ENCODE measurements at regions not wholly inside any gene's neighbourhood (a gene's known extent, or its start where the extent isn't known, plus 50 kb on each side); places are given as distances from the start of the nearest gene placed in this dataset.

DNA sequence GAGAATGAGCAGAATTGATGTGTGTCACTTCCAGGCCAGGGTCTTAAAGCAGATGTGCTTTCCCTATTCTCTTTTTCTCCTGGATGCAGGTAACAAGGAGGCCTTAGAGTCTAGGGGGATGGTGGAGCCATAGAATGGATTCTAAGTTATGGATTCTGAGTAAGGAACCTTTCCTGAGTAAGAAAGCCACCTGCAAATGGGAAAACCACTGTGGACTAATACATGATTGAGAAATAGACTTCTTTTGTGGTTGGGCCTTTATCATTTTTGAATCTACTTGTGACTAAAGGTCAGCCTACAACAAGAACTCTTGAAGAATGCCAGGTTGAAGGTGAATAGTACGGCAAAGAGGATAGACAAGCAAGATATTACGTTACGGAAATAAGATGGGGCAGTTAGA is 116.1 kb downstream of the CDC7 start (continued):
- TF ChIP-seq CTCF (conservative IDR thresholded peaks at IDR 0.05; ENCODE audit: low read depth in 2 of 2) (no peak), EZH2 (IDR thresholded peaks at IDR 0.05; ENCODE audit: low read depth, unreplicated experiment) (no peak)

DNA sequence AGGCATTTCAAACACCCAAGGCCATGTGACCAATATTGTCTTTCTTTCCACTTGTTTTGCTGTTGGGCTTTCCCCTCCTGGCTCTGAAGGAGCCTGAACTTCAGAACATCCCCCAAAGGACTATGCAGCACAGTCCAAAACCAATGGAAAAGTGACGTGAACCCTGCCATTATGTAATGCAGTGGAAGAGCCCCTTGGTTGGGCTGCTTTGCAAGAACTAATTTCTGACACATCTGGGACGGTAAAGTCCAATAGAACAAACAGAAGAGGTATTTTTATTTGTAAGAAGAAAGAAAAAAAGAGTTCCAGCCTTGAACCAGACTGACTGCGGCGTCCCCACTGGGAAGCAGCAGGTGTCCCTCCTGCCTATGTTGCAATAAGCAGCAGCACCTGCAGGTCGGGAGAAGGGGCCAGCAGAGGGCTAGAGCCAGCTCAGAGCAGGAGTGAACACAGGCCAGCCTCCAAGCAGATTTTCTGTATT is 116.7 kb downstream of the CDC7 start:
- H3K36me3 ChIP-seq (ENCODE audit: insufficient read depth) = no peaks in the 10 kb centered on the region
- no peaks in the 10 kb centered on the region for H3K79me2 ChIP-seq (replicated peaks; ENCODE audit: insufficient read depth)
- H3F3A ChIP-seq (replicated peaks; ENCODE audit: low read depth) = no peaks in the 10 kb centered on the region
- H4K20me1 ChIP-seq (replicated peaks; ENCODE audit: insufficient read depth) = no peaks in the 10 kb centered on the region
- Mint-ChIP-seq H3K9me3 (no peaks in the 10 kb centered on the region), H3K27ac (no peak overlapping the region), H3K36me3 (ENCODE audit: low read depth) (no peaks in the 10 kb centered on the region), H3K4me1 (peaks cover 25% of the 10 kb centered on the region), H3K27me3 (ENCODE audit: insufficient read depth, low read depth, poor library complexity) (peaks cover 2% of the 10 kb centered on the region), H3K4me3 (no peak overlapping the region; the same call in 2 of the 3 replicates)
- no peak overlapping the region for H3K4me3 ChIP-seq
- H3K27ac ChIP-seq (ENCODE audit: low read depth) = no peak overlapping the region
- ATAC-seq (peak; percentile 99), DNase-seq (ENCODE audit: low spot score) (peak; percentile 77)
- H3K4me1 ChIP-seq (ENCODE audit: insufficient read depth) = peaks cover 6% of the 10 kb centered on the region; the same call in 1 of the 2 replicates
- no peaks in the 10 kb centered on the region for H3K9me2 ChIP-seq (ENCODE audit: insufficient read depth)
- H2AFZ ChIP-seq = no peak overlapping the region
- H3K4me2 ChIP-seq = no peak overlapping the region
- TF ChIP-seq CREB1 (CRISPR knock-in tag; IDR thresholded peaks at IDR 0.05; ENCODE audit: low read depth) = no peak
- peak; percentile 38 to 66 for TF ChIP-seq CTCF (conservative IDR thresholded peaks at IDR 0.05; ENCODE audit: low read depth in 2 of 2)
- TF ChIP-seq EZH2phosphoT487 (IDR thresholded peaks at IDR 0.05; ENCODE audit: unreplicated experiment) = no peak
- H3K27me3 ChIP-seq (ENCODE audit: insufficient read depth) = no peaks in the 10 kb centered on the region

- ATAC-seq = no peak
- Histone ChIP-seq H3K27me3 (ENCODE audit: insufficient read depth) (no peaks in the 10 kb centered on the region), H3F3A (replicated peaks; ENCODE audit: low read depth) (no peaks in the 10 kb centered on the region), H3K36me3 (ENCODE audit: insufficient read depth) (no peaks in the 10 kb centered on the region), H3K79me2 (replicated peaks; ENCODE audit: insufficient read depth) (no peaks in the 10 kb centered on the region), H3K4me1 (ENCODE audit: insufficient read depth) (peaks cover 6% of the 10 kb centered on the region; the same call in 1 of the 2 replicates), H4K20me1 (replicated peaks; ENCODE audit: insufficient read depth) (no peaks in the 10 kb centered on the region), H3K9me2 (ENCODE audit: insufficient read depth) (no peaks in the 10 kb centered on the region), H3K4me3 (no peak overlapping the region), H3K27ac (ENCODE audit: low read depth) (no peak overlapping the region), H2AFZ (no peak overlapping the region), H3K4me2 (no peak overlapping the region)
- Mint-ChIP-seq H3K4me1 (peaks cover 17% of the 10 kb centered on the region), H3K9me3 (no peaks in the 10 kb centered on the region), H3K4me3 (no peak overlapping the region), H3K27me3 (ENCODE audit: insufficient read depth, low read depth, poor library complexity) (no peaks in the 10 kb centered on the region), H3K27ac (no peak overlapping the region), H3K36me3 (ENCODE audit: low read depth) (no peaks in the 10 kb centered on the region)
- no peak for DNase-seq (ENCODE audit: low spot score)
- TF ChIP-seq, protein P1, sequence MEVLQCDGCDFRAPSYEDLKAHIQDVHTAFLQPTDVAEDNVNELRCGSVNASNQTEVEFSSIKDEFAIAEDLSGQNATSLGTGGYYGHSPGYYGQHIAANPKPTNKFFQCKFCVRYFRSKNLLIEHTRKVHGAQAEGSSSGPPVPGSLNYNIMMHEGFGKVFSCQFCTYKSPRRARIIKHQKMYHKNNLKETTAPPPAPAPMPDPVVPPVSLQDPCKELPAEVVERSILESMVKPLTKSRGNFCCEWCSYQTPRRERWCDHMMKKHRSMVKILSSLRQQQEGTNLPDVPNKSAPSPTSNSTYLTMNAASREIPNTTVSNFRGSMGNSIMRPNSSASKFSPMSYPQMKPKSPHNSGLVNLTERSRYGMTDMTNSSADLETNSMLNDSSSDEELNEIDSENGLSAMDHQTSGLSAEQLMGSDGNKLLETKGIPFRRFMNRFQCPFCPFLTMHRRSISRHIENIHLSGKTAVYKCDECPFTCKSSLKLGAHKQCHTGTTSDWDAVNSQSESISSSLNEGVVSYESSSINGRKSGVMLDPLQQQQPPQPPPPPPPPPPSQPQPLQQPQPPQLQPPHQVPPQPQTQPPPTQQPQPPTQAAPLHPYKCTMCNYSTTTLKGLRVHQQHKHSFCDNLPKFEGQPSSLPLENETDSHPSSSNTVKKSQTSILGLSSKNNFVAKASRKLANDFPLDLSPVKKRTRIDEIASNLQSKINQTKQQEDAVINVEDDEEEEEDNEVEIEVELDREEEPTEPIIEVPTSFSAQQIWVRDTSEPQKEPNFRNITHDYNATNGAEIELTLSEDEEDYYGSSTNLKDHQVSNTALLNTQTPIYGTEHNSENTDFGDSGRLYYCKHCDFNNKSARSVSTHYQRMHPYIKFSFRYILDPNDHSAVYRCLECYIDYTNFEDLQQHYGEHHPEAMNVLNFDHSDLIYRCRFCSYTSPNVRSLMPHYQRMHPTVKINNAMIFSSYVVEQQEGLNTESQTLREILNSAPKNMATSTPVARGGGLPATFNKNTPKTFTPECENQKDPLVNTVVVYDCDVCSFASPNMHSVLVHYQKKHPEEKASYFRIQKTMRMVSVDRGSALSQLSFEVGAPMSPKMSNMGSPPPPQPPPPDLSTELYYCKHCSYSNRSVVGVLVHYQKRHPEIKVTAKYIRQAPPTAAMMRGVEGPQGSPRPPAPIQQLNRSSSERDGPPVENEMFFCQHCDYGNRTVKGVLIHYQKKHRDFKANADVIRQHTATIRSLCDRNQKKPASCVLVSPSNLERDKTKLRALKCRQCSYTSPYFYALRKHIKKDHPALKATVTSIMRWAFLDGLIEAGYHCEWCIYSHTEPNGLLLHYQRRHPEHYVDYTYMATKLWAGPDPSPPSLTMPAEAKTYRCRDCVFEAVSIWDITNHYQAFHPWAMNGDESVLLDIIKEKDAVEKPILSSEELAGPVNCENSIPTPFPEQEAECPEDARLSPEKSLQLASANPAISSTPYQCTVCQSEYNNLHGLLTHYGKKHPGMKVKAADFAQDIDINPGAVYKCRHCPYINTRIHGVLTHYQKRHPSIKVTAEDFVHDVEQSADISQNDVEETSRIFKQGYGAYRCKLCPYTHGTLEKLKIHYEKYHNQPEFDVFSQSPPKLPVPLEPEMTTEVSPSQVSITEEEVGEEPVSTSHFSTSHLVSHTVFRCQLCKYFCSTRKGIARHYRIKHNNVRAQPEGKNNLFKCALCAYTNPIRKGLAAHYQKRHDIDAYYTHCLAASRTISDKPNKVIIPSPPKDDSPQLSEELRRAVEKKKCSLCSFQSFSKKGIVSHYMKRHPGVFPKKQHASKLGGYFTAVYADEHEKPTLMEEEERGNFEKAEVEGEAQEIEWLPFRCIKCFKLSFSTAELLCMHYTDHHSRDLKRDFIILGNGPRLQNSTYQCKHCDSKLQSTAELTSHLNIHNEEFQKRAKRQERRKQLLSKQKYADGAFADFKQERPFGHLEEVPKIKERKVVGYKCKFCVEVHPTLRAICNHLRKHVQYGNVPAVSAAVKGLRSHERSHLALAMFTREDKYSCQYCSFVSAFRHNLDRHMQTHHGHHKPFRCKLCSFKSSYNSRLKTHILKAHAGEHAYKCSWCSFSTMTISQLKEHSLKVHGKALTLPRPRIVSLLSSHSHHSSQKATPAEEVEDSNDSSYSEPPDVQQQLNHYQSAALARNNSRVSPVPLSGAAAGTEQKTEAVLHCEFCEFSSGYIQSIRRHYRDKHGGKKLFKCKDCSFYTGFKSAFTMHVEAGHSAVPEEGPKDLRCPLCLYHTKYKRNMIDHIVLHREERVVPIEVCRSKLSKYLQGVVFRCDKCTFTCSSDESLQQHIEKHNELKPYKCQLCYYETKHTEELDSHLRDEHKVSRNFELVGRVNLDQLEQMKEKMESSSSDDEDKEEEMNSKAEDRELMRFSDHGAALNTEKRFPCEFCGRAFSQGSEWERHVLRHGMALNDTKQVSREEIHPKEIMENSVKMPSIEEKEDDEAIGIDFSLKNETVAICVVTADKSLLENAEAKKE (CRISPR knock-in tag; IDR thresholded peaks at IDR 0.05) = no peak
- TF ChIP-seq CTCF (conservative IDR thresholded peaks at IDR 0.05; ENCODE audit: low read depth in 2 of 2) = no peak
Observed at GRCh38 chr1:91619881-91620280, 119.2 kb downstream of the CDC7 start.

Data from GM23338 (cell line).